ENCODE measurements at regions not wholly inside any gene's neighbourhood (a gene's known extent, or its start where the extent isn't known, plus 50 kb on each side); places are given as distances from the start of the nearest gene placed in this dataset.

DNA sequence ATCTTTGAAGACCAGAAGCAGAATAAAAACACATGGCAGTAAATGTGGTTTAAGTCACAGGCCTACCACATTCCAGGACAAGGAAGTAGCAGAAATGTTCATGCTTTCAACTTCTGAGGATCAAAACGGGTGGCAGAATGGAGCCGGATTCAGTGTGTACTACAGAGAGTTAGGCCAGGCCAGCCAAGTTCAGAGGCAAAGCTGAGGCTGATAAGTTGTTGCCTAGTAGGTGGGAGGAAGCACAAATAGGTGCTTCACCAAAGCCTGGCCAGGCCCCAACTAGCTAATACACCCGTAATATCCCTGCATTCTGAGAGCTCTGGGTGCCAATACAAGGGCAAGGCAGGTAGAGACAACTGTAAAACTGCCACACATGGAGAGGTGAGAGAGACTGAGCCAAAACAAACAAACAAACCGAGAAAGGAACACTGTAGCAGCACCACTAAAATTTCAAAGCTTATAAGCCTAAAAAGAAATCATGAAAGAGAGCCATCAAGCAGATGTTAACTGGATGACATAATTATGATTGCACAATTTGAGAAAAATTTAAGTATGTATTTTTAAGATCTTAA is 156.4 kb upstream of the CBLB start:
- TF ChIP-seq POLR2AphosphoS5 (IDR thresholded peaks at IDR 0.05; ENCODE audit: low read depth, low read length) (no peak), TAF1 (IDR thresholded peaks at IDR 0.05; ENCODE audit: borderline replicate concordance, low read depth, low read length) (no peak), POLR2A (IDR thresholded peaks at IDR 0.05; ENCODE audit: low read depth, low read length) (no peak)
- FAIRE-seq = no peak
- no peak for DNase-seq (ENCODE audit: insufficient read length)

DNA sequence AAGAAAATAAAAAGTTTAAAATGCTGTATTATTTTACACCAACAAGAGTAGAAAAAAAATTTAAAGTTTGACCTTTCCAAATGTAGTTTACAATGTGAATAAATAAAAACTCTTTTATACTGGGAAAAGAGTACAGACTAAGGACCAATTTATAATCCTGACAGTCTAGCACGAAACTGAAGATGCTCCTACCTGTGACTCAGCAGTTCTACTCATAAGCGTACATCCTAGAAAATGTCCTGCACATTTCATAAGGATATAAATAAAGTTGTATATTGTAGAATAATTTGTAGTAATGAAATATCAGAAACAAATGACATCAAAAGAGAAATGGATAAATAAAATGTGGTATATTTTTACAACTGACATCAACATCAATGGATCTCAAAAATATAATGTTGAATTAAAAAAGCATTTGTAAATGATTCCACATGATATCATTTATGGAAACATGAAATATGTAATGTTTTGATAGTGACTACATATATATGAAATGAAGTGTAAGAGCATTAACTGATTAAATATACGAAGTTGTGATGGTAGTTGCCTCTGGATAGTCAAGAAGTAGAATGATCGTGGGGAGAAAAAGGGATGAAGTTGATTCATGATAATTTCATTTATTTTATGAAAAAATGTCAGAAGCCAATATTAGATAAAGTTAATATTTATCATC is 161.3 kb upstream of the CBLB start:
- DNase-seq (ENCODE audit: insufficient read length) = no peak
- no peak for FAIRE-seq
- TF ChIP-seq POLR2A (IDR thresholded peaks at IDR 0.05; ENCODE audit: low read depth, low read length) (no peak), TAF1 (IDR thresholded peaks at IDR 0.05; ENCODE audit: borderline replicate concordance, low read depth, low read length) (no peak), POLR2AphosphoS5 (IDR thresholded peaks at IDR 0.05; ENCODE audit: low read depth, low read length) (no peak)

DNA sequence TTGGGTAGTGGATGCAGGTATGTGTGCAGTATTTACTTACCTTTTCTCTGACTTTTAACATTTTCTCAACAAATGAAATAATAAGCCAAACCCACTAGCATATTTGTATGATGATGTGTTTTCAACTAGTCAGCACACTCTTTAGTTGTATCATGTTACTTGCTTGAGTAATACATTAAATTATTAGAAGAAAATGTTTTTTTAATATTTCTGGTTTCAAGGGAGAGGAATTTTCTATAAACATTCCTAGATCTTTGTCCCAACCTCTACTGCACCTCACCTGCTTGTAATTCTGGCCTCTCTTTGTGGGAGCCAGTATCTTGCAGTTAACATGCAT is 161.8 kb upstream of the CBLB start:
- no peak for FAIRE-seq
- no peak for TF ChIP-seq POLR2A (IDR thresholded peaks at IDR 0.05; ENCODE audit: low read depth, low read length)
- no peak for TF ChIP-seq TAF1 (IDR thresholded peaks at IDR 0.05; ENCODE audit: borderline replicate concordance, low read depth, low read length)
- no peak for TF ChIP-seq POLR2AphosphoS5 (IDR thresholded peaks at IDR 0.05; ENCODE audit: low read depth, low read length)
- no peak for DNase-seq (ENCODE audit: insufficient read length)

DNA sequence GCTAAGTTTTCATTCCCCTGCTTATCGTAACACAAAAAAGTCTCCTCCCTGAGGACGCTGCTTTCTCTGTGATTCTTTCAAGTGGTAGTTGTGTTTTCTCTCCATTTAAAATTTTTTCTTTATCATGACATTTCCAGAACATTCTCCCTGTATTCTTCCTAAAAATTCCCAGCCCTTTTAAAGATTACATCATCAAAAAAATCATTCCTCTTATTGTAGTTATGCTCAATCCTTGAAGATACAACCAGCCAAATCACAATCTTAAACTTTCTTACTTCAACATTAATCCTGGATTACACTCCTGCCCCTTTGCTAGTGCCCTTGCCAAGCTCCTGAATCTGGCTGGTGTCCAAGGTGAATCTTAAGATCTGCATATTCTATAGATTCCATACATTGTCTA is 163.7 kb upstream of the CBLB start:
- TF ChIP-seq TAF1 (IDR thresholded peaks at IDR 0.05; ENCODE audit: borderline replicate concordance, low read depth, low read length) (no peak), POLR2AphosphoS5 (IDR thresholded peaks at IDR 0.05; ENCODE audit: low read depth, low read length) (no peak), POLR2A (IDR thresholded peaks at IDR 0.05; ENCODE audit: low read depth, low read length) (no peak)
- DNase-seq (ENCODE audit: insufficient read length) (no peak), FAIRE-seq (no peak)

DNA sequence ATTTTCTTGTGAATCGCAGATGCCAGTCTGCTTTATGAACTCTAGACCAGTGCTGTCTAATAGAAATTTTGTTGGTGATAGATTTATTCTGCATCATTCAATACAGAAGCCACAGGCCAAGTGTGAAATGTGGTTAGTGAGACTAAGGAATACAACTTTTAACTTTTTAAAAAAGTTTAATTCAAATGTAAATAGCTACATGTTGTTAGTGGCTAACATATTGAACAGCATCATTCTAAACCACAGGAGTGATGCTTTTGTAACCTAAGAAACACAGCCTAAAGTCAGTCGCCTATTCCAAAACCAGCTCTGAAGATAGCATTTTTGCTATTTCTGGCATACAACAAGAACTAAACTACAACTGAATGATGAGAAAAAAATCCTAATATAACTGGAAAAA is 164.8 kb upstream of the CBLB start:
- no peak for DNase-seq (ENCODE audit: insufficient read length)
- no peak for FAIRE-seq
- no peak for TF ChIP-seq POLR2AphosphoS5 (IDR thresholded peaks at IDR 0.05; ENCODE audit: low read depth, low read length)
- no peak for TF ChIP-seq TAF1 (IDR thresholded peaks at IDR 0.05; ENCODE audit: borderline replicate concordance, low read depth, low read length)
- no peak for TF ChIP-seq POLR2A (IDR thresholded peaks at IDR 0.05; ENCODE audit: low read depth, low read length)

DNA sequence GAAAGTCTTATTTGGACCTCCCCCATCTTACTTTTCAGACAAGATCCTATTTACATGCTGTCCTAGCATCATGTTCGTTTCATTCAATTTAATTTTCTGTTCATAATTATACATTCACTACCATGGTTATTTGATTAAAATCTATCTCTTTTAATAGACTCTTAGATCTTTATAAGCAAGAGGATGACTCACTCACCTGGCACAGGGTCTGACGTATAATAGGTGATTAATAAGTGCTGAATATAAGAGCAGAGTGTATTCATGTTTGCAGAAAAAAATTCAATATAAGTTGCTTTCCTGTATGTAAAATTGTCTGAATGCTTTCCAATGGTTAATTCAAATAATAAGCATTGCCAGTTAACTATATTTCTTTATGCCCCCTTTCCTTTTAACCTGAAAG is 165.5 kb upstream of the CBLB start:
- DNase-seq (ENCODE audit: insufficient read length) (no peak), FAIRE-seq (no peak)
- TF ChIP-seq POLR2AphosphoS5 (IDR thresholded peaks at IDR 0.05; ENCODE audit: low read depth, low read length) = no peak
- no peak for TF ChIP-seq POLR2A (IDR thresholded peaks at IDR 0.05; ENCODE audit: low read depth, low read length)
- no peak for TF ChIP-seq TAF1 (IDR thresholded peaks at IDR 0.05; ENCODE audit: borderline replicate concordance, low read depth, low read length)

DNA sequence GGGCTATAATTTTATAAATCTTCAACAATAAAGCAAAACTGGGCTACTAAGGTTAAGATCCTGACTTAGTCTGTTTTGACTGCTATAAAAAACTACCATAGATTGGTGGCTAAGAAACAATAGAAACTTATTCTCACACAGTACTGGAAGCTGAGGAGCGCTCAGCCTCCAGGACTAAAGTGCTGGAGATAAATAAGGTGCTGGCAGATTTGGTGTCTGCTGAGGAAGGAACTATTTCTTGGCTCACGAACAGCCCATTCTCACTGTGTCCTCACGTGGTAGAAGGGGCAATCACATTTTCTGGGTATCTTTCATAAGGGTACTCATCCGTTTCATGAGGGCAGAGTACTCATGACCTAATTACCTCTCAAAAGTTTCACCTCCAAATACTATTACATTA is 166.8 kb upstream of the CBLB start:
- no peak for DNase-seq (ENCODE audit: insufficient read length)
- TF ChIP-seq POLR2AphosphoS5 (IDR thresholded peaks at IDR 0.05; ENCODE audit: low read depth, low read length) (no peak), POLR2A (IDR thresholded peaks at IDR 0.05; ENCODE audit: low read depth, low read length) (no peak), TAF1 (IDR thresholded peaks at IDR 0.05; ENCODE audit: borderline replicate concordance, low read depth, low read length) (no peak)
- FAIRE-seq = no peak

DNA sequence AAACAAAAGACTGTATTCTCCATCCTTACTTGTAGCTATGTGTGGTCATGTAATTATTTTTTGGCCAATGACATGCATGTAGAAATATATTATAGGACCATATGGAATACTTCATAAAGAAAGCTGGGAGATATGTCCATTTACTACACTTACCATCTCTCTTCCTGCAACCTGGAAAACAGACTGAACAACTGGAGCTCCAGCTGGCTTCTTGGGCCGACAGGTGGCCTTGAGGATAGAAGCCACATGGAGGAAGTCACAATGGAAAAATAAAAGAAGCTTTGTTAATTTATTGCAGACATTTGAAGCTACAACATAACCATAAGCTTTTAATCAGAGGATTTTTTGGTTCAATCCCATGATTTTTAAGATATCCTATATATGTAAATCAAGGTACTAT is 167.9 kb upstream of the CBLB start:
- no peak for FAIRE-seq

DNA sequence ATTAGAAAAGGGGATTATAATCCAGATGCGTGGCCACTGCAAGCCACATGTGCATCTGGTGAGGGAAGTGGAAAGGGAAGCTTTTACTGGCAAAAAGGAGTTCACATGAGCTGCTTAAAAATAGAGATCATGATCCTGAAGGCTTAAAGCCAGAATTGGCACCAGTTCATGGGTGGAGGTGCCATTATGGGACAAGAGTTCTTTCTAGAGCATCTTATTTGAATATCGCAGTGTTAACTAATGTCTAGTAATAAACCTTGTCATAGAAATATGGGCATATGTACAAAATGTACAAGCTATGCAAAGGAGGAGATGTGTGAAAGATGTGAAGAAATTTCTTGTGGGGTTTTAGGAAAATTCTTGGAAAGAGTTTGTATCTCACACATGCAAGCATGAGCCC is 178.4 kb upstream of the CBLB start:
- FAIRE-seq = no peak
- no peak for DNase-seq (ENCODE audit: insufficient read length)
- no peak for TF ChIP-seq POLR2A (IDR thresholded peaks at IDR 0.05; ENCODE audit: low read depth, low read length)
- TF ChIP-seq TAF1 (IDR thresholded peaks at IDR 0.05; ENCODE audit: borderline replicate concordance, low read depth, low read length) = no peak
- no peak for TF ChIP-seq POLR2AphosphoS5 (IDR thresholded peaks at IDR 0.05; ENCODE audit: low read depth, low read length)

More for the DNA sequence above, 167.9 kb upstream of the CBLB start:
- DNase-seq (ENCODE audit: insufficient read length) = no peak
- TF ChIP-seq TAF1 (IDR thresholded peaks at IDR 0.05; ENCODE audit: borderline replicate concordance, low read depth, low read length) = no peak
- TF ChIP-seq POLR2A (IDR thresholded peaks at IDR 0.05; ENCODE audit: low read depth, low read length) = no peak
- no peak for TF ChIP-seq POLR2AphosphoS5 (IDR thresholded peaks at IDR 0.05; ENCODE audit: low read depth, low read length)

DNA sequence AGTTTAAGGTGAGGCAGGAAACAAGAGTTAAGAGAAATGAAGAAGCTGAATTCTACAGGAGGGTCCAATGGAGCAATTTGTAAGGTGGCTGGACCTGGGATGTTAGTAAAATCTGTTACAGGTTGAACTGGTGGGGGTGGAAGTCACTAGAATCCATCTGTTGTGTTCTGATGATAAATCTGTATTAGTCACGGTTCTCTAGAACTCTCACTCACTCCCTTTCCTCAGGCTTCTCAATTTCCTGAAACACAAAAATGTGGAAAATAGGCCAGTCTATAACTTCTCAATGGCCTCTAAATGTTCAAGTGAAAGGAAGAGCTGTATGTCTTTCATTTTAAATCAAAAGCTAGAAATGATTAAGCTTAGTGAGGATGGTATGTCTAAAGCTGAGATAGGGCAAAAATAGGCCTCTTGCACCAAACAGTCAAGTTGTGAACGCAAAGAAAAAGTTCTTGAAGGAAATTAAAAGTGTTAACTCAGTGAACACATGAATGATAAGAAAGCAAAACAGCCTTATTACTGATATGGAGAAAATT is 180.2 kb upstream of the CBLB start:
- TF ChIP-seq POLR2A (IDR thresholded peaks at IDR 0.05; ENCODE audit: low read depth, low read length) (no peak), POLR2AphosphoS5 (IDR thresholded peaks at IDR 0.05; ENCODE audit: low read depth, low read length) (no peak), TAF1 (IDR thresholded peaks at IDR 0.05; ENCODE audit: borderline replicate concordance, low read depth, low read length) (no peak)
- no peak for DNase-seq (ENCODE audit: insufficient read length)
- no peak for FAIRE-seq

DNA sequence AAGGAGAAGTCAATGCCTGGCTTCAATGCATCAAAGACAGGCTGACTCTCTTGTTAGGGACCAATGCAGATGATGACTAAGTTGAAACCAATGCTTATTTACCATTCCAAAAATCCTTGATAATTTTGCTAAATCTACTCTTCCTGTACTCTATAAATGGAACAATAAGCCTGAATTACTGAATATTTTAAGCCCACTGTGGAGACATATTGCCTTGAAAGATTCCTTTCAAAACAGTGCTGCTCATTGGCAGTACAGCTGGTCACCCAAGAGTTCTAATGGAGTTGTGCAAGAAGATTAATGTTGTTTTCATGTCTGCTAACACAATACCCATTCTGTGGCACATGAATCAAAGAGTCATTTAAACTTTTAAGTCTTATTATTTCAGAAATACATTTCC is 181.0 kb upstream of the CBLB start:
- DNase-seq (ENCODE audit: insufficient read length) = no peak
- no peak for TF ChIP-seq POLR2A (IDR thresholded peaks at IDR 0.05; ENCODE audit: low read depth, low read length)
- no peak for TF ChIP-seq TAF1 (IDR thresholded peaks at IDR 0.05; ENCODE audit: borderline replicate concordance, low read depth, low read length)
- no peak for TF ChIP-seq POLR2AphosphoS5 (IDR thresholded peaks at IDR 0.05; ENCODE audit: low read depth, low read length)
- FAIRE-seq = peak; percentile 27

DNA sequence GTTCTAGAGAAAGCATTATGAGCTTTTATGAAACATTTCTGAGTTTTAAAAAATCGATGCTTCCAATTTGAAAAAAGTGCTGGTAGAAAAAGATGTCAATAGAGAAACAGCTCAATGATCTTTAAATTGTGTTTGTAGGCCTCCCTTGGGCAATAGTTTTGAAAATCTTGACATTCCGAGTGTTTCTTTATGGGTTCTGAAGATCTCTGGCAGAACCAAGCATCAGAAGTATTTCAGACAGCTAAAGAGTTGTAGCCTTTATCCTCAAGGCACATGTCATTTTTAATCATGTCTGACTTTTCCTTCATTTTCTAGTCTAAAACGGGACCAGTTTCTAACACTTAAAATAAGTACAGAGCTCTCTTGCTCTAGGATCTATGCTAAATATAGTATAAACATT is 188.1 kb upstream of the CBLB start:
- TF ChIP-seq POLR2A (IDR thresholded peaks at IDR 0.05; ENCODE audit: low read depth, low read length) (no peak), TAF1 (IDR thresholded peaks at IDR 0.05; ENCODE audit: borderline replicate concordance, low read depth, low read length) (no peak), POLR2AphosphoS5 (IDR thresholded peaks at IDR 0.05; ENCODE audit: low read depth, low read length) (no peak)
- no peak for FAIRE-seq
- DNase-seq (ENCODE audit: insufficient read length) = no peak

Measured in GM12892 (cell line).